ENCODE measurements at regions not wholly inside any gene's neighbourhood (a gene's known extent, or its start where the extent isn't known, plus 50 kb on each side); places are given as distances from the start of the nearest gene placed in this dataset.

DNA sequence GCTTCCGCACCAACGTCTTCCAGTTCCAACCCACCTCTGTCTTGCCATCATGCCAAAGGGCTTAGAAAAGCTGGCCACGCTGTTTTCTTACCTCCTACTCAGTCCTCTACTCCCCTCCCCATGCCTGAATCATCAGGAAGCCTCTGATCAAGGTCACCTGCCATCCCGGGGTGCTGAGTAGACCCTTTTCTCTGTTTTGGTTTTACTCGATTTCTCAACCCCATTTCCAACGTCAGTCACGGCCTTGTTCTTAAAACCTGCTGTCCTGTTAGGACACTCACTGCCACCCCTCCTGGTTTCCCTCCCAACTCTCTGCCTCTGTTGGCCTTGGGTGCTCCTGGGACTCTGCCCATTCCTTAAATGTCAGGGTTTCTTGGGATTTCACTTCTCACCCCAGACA is 350.1 kb downstream of the FOXO1 start:
- no peak for DNase-seq

DNA sequence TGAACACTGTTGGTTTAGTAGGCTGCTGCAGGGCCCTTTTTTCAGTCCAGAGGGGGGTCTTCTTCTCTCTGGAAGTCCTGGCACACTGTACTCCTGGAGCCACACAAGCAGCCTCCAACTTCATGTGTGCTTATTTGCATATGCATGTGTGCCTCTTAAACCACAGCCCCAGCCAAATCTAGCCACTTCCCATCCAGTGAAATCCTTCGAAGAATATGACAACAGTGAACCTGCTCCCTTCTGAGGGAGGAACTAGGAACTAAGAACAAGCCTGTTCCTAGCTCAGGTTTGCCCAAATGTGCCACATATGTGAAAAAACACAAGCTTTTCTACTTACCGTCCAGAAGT is 348.5 kb downstream of the FOXO1 start:
- DNase-seq = peak in 1 of 5 experiments; percentile 20

DNA sequence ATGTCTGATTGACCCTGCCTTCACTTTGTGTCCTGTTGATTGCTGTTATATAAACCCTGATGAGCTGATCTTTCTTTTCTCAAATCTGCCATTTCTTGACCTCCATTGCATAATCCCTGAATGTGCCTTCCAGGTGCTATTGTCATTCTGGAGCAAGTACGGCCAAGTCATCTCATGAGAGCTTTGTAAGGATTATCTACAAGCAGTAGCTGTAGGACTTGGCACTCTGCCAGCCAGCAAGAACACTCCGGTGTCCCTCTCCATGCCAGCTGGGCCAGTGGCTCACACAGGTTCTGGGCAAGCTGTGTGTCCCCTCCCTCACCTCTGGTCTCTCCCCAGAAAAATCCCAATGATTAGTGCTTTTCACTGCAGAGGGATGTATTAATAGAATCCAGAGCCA is 348.1 kb downstream of the FOXO1 start:
- DNase-seq = no peak

DNA sequence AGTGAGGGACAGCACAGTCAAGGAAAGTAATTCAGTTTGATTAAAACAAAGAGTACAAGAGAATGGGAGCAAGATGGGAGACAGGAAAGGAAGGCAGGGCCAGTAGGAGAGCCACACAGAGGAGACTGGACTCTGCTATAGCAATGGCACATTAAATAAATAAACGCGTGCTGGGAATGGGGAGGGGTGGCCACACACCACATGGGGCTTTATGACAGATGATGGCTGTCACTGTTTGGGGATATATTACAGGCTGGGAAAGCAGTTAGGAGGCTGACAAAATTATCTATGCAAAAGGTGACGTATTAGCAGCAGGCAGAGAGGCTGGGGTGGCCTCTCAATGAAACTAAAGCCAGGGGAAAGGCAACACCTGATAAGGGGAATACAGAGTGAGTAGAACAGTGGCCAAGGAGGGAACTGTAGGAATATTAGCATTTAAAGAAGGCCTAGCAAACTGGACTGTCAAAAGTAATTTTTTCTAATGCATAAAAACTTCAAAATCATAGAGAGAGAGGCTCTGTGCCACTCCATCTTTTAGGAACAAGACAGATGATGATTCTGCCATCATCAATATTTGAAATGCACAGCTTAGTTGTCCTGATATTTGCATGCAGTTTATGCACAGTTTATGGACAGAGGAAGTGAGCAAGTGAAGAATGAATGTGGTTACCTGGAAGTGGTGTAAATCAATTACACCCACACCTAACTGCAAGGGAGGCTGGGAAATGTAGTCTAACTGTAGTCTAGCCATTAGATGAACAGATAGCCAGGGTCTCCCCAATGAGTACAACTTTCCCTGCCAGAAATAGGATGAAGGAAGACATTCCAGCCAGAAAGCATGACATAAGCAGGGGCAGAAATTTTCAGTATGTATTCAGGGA is 346.5 kb downstream of the FOXO1 start:
- peak in 1 of 5 experiments; percentile 29 for DNase-seq

DNA sequence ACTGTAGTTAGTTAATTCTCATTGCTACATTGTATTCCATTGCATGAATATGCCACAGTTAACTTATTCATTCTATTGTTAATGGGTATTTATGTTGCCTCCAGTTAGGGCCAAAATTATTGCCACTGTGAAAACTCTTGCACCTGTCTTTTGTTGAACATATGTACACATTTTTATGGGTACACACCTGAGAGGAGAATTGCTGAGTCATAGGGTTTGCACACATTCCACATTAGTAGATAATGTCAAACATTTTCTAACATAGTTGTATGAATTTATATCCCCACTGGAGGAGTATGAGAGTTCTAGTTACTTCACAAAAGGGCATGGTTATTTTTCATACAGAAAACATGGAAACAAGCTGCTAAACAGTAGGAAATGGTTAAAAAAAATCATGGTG is 338.4 kb downstream of the FOXO1 start:
- DNase-seq = no peak

DNA sequence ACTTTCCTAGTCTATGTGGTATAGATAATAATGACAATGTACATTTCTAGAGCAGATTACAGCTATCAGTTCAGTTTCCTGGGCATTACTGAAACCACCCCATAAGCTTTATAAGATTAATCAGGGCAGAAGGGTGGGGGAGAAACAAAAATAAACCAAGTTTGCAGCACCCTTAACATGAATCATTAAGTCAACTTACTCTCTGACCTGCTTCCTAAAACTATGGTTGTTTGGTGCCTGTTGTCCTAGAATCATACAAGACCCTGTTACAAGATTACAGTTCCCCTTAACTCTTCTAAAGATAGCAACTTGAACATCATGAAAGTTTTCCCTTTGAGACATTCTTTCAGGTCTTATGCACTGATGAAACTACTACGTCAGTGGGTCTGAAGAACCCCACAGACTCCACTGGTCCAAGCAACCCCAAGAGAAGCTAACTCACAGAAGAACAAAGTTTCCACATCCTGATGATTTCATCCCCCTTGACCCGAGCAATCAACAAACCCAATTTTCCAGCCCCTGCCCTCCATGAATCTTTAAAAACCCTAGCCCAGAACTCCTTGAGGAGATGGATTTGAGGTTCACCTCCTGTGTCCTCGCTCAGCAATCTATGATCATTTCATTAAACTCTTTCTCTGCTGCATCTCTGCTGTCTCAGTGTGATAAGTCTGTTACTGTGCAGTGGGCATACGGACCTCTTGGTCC is 336.5 kb downstream of the FOXO1 start:
- DNase-seq = no peak

DNA sequence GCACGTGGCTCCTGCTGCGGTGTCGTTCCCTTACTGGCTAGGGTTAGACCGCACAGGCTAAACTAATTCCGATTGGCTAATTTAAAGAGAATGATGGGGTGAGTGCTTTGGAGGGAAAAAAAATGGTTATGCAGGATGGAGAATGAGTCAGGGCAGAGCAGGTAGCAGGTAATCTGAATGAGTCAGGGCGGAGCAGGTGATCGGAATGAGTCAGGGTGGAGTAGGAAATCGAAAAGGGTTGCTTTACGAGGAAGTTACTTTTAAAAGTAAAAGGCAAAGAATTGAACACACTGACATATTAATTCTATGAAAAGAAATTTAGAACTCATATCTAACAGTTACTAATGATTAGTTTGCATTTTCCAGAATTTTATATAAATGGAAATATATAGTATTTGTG is 335.5 kb downstream of the FOXO1 start:
- DNase-seq = no peak

DNA sequence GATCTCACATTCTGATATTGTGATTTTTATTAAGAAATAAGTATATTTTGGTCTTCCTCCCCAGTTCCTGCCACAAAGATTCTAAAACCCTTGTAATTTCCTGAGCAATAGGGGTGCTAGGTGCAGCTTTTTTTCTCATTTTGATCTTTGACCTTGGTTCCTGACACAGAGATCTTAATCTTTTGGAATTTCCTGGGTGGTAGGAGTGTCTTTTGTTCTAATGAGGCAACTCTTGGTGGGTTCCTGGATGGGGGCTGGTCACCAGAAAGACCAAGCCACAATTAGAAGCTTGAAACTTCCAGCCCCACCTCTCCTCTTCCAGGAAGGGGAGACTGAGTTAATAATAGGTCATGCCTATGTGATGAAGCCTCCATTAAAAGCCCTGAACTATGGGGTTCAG is 334.6 kb downstream of the FOXO1 start:
- no peak for DNase-seq

DNA sequence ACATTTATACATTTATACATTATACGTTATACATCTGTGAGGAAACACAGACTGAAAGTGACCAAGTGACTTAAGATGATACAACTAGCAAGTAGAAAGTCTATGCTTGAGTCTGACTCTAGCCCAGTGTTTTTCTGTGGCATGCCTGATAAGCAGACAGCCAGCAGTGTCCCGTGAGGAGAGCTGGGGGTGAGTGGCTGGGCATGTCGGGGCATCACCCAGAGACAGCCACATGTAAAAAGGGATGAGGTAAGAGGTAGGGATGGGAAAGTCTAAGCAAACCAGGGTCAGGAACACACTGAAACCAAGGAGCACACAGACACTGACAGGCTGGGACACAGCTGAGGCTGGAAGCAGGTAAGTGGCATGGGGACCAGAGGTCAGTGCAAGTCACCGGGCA is 333.2 kb downstream of the FOXO1 start:
- no peak for DNase-seq

DNA sequence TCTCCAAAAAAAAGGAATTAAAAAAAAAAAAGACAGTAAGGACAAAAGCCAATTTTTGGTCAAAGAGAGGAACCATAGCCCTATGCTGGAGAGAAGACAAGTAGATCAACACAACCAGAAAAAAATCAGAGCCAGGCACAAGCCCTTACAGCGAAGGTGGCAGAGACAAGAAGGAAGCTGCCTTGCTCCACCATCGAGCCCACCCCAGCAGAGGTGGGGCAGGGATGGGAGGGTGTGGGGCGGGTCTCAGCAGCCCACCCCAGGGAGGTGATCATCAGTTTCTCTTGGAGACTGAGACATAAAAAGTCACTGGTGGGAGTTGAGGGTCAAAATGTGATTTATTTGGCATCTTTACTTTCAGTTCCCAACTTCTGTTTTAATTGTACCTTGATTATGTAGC is 332.4 kb downstream of the FOXO1 start:
- DNase-seq = no peak

DNA sequence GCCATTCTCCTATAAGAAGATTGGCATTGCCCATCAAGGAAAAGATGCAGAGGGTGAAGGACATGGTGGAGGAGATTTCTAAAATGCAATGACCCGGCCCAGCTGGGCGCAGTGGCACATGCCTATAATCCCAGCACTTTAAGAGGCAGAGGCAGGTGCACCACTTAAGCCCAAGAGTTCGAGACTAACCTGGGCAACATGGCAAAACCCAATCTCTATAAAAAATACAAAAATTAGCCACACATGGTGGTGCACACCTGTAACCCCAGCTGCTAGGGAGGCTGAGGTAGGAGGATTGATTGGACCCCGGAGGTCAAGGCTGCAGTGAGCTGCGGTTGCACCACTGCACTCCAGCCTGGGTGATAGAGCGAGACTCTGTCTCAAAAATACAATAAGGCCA is 331.8 kb downstream of the FOXO1 start:
- no peak for DNase-seq

DNA sequence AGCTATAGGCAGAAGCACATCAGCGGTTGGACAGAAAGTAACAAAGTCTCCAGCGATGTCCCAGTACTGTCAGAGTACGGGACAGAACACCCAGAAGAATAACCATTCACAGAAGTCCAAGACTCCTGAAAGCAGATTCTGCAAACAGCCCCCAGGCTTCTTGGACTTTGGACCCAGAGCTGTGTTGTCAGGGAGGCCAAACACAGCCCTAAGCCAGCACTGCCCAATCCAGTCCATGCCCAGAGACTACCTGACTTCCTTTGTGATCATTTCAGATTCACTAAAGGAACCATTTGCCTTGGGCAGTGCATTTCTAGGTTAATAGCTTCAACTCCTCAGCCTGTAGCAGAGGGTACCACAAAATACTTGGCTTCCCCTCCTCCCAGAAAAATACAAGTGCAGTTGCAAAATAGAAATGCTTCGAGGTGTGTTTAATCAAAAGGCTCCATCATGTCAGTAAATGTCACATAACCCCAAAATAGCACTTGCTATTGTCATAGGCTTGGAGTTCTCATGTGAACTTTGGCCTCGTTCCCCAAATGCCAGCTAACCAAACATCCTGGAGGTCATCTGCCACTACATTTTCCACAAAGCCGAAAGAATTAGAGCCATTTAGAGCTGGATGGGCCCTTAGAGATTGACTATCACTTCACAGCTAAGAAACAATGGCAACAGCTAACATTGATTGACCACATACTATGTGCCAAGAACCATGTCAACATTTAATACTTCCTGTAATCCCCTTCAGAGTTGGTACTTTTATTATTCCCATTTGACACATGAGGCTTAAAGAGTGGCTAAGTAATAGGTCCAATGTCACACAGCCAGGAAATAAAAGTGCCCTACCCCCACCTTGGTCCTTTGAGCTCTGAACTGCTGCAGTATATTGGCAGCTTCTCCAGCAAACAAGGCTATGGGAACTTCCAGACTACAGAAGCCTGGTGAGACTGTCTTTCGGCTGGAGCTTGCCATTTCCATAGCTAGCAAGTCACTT is 329.9 kb downstream of the FOXO1 start:
- DNase-seq = no peak

DNA sequence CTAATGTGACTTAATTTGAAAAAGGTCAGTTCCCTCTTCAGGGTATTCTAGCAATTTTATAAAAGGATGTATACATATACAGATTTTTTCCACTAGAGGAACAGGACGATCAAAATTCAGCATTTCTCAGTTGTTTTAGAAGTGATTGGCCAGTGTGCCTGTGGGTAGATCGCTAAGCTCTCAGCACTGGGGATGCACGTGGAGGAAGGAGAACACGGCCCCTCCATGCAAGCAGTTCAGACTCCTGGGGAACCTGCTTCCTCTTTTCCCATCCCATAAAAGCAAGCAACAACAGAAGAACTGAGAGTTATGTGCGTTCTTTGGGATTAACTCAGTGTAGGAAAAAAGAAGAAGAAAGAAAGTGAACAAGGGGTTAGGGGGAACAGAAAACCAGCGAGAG is 328.8 kb downstream of the FOXO1 start:
- no peak for DNase-seq

DNA sequence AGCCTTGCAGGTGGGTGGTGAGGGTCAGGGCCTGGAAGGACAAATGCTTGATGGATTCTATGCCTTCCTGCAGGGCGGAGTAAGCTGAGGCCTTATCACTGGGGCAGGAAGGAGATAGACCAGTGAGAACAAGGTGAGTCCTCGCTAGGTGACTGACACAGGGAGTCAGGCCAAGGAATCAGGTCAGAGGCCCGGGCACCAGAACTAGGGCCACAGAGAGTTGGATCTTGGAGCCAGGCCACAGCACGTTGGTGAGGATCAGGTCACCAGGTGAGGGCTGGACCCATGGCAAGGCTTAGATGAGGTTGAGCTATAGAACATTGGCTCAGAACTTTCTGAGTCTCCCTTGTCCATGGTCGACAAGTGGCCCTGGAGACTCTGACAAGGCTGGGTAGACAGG is 328.2 kb downstream of the FOXO1 start:
- DNase-seq = no peak

DNA sequence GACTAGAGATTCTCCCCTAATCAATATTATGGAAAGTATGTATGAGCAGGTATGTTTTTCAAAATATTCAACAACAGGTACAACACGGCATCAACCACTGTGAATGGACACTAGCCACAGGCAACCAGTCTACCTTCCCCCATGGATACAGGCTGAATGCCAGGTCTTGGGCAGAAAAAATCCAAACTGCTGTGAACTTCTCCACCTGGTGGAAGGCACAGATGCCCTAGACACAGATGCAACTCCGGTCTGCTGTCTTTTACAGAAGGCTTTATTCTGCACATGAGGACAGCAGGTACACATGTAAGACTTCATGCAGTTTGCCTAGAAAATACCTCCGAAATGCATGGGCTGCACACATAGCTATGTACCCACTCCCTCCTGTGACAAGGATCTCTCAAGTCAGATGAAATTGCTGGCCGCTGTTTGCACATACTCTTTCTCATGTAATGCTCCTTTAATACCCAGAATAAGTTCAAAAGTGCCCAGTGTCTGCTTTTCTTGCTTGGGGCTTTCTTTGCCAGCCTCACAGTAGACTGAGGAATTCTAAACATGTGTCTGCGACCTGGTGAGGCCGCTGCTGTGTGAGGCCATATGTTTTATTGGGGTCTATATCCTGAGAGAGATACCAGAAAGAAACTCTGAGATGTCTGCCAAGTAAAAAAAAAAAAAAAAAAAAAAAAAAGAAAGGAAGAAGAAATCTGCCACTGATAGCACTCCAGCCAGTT is 325.9 kb downstream of the FOXO1 start:
- no peak for DNase-seq

DNA sequence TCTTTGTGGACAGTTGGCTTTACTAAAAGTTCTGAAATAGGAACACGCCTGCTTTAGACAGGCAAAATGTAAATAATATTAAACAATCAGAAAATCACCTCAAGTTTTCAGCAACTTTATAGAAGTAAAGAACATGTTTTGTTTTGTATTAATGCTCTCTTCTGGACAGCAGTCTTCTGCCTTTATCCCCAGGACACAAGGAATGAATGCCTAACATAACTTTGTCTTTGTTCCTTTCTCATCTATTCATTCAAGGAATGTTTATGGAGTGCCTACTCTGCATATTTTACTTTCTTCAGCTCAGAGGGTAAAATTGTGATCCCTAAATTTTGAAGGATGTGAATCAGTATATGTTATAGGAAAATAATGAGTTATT is 325.4 kb downstream of the FOXO1 start:
- no peak for DNase-seq

DNA sequence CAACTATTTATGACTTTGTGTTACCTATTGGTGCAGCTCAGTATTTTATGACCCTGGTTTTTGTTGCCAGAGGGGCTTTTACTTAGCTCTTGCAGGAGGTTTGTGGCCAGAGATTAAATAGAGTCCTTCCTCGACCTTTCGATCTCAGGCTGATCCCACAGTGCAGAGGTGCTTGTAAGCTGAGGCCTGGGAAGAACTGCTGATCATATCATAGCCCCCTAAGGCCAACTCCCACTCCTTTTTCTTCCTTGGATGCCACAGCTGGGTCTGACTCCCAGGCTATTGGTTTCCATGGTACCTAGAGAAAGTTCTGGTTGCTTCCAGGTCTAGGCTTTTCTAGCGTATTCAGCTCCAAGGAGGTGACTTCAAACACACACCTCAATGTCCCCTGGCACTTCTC is 324.9 kb downstream of the FOXO1 start:
- no peak for DNase-seq

DNA sequence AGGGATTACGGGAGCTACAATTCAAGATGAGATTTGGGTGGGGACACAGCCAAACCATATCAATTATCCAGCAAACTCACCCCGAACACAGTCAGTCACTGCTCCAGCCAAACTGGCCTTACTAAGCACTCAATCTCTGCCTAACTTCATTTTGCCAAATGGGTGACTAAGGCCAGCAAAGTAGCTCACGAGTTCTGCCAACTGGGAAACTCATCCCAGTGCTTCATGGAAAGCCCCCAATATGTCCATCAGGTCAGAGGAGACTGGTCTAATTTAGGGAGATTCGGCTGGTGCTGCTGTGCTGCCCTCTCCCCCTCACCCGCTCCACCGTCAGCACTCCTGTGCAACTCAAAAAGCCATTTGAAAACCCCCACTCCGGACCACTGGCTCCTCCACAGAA is 324.0 kb downstream of the FOXO1 start:
- DNase-seq = no peak

DNA sequence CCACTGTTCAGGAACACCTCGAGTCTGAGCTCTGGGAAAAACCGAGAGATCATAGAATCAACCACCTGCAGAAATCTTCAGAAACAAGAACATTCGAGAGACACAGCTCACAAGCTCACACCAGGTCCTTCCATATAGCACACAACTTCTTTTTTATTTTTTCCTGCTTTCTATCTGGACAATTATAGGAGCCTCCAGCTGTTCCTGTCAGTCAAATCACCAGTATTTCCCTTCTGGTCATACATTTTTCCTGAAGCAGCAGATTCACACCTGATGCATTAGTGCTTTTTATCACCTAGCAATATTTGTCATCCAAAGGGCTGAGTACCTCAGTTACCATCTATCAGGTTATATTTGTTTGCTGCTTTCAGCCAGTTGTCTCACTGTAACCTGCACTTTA is 323.5 kb downstream of the FOXO1 start:
- DNase-seq = no peak

DNA sequence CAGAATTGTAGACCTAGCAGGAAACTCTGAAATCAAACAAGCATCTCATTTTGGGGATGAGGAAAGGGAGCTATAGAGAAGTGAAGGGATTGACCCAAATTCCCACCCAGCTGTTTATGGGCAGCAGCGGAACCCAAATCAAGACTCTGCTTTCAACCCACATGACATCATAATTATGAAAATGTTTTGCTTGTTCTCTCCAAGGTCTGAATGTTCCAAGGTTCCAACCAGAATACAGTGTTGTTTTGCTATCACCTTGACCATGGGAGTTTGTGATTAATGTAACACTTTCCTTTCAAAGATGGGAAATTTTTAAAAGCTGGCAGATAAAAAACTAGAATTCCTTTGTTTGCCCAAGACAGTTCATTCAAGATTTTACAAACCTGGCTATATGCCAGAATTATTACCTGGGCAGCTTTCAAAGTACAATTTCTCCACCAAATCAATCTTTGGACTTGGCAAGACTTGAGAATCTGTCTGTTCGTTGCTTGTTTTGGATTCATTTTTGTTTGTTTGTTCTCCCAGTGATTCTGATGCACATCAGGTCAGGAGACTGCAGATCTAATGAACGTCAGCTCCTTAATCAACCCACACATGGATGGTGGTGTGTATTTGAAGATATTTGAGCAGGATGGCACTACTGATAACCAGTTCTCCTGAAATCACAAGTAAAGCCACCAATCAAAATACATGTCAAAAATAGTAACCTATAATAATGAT is 322.7 kb downstream of the FOXO1 start:
- no peak for DNase-seq

DNA sequence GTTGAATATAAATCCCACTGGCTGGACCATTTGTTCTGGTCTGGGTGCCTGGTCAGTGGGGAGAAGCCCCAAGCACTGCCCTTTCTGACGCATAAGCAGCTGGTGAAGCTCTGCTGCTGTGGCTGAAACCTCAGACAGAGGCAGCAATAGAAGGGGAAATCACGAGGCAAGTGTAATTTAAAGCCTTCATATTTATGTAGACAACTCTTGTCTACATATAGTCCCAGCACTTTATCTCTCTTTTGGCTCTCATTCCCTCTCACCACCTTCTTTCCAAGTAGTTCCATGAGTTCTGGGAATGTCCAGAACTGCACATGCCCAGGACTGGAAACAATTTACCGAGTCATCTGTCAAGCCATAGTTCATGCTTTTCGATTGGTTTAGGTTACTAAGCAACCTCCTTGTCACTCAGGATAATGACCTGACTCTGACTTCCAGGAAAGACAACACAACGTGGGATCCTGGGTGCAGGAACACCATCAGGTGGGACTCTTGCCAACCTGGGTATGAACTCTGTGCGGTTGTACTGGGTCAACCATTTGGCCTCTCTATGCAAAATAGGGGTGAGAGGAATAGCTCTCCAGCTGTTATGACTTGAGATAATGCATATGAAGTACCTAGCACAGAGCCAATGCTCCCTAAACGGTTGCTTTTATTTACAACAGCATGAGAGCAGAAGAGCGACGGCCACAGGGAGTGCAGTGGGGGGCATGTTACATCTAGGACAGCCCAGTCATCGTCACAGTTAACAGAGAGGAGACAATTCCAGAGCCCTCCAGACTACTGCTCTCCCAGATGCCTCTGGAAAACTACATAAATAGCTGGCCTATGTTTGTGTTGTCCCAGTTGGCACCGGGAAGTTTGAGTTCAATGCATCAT is 321.9 kb downstream of the FOXO1 start:
- no peak for DNase-seq
